ENCODE measurements at regions not wholly inside any gene's neighbourhood (a gene's known extent, or its start where the extent isn't known, plus 50 kb on each side); places are given as distances from the start of the nearest gene placed in this dataset.

- DNase-seq = no peak
- Mint-ChIP-seq H3K4me3 (no peak overlapping the region), H3K27me3 (no peaks in the 10 kb centered on the region), H3K36me3 (ENCODE audit: low read depth) (no peaks in the 10 kb centered on the region), H3K27ac (no peak overlapping the region), H3K4me1 (no peaks in the 10 kb centered on the region), H3K9me3 (no peaks in the 10 kb centered on the region)
- no peak for ATAC-seq (ENCODE audit: low read depth)
- ChIA-PET POLR2A (no interaction called here), CTCF (no interaction called here)
- intact Hi-C loops (cut with micrococcal nuclease) = no loop called here
- TF ChIP-seq CTCF (IDR thresholded peaks at IDR 0.05) = no peak
Measured at GRCh38 chr3:160092760-160093159, 104.1 kb downstream of the IL12A start.

GRCh38 chr3:160094562-160094961 is 105.9 kb downstream of the IL12A start:
- no peaks in the 10 kb centered on the region for H3K36me3 Mint-ChIP-seq (ENCODE audit: low read depth)
- TF ChIP-seq CTCF (IDR thresholded peaks at IDR 0.05) = no peak
- H3K27ac Mint-ChIP-seq = no peak overlapping the region
- H3K9me3 Mint-ChIP-seq = no peaks in the 10 kb centered on the region
- H3K4me3 Mint-ChIP-seq = no peak overlapping the region
- no peak for ATAC-seq (ENCODE audit: low read depth)
- intact Hi-C loops (cut with micrococcal nuclease) = no loop called here
- peaks cover 13% of the 10 kb centered on the region for H3K4me1 Mint-ChIP-seq
- ChIA-PET CTCF (no interaction called here), POLR2A (no interaction called here)
- H3K27me3 Mint-ChIP-seq = no peaks in the 10 kb centered on the region
- no peak for DNase-seq

- POLR2A ChIA-PET = no interaction called here
- Mint-ChIP-seq H3K27ac (no peak overlapping the region), H3K4me3 (no peak overlapping the region), H3K4me1 (peaks cover 19% of the 10 kb centered on the region), H3K36me3 (ENCODE audit: low read depth) (no peaks in the 10 kb centered on the region), H3K9me3 (no peaks in the 10 kb centered on the region), H3K27me3 (no peaks in the 10 kb centered on the region)
- no peak for TF ChIP-seq CTCF (IDR thresholded peaks at IDR 0.05)
- CTCF ChIA-PET = no interaction called here
- DNase-seq = no peak
- no peak for ATAC-seq (ENCODE audit: low read depth)
- intact Hi-C loops (cut with micrococcal nuclease) = no loop called here
Measured at GRCh38 chr3:160097478-160097877, 108.8 kb downstream of the IL12A start.

GRCh38 chr3:160098261-160098908 is 109.8 kb downstream of the IL12A start:
- Mint-ChIP-seq H3K4me3 (no peak overlapping the region), H3K27ac (no peak overlapping the region), H3K27me3 (no peaks in the 10 kb centered on the region), H3K9me3 (no peaks in the 10 kb centered on the region), H3K36me3 (ENCODE audit: low read depth) (no peaks in the 10 kb centered on the region), H3K4me1 (peaks cover 19% of the 10 kb centered on the region)
- ChIA-PET POLR2A (no interaction called here), CTCF (no interaction called here)
- no peak for DNase-seq
- no peak for TF ChIP-seq CTCF (IDR thresholded peaks at IDR 0.05)
- intact Hi-C loops (cut with micrococcal nuclease) = no loop called here
- no peak for ATAC-seq (ENCODE audit: low read depth)

- ChIA-PET POLR2A (no interaction called here), CTCF (no interaction called here)
- Mint-ChIP-seq H3K27me3 (no peaks in the 10 kb centered on the region), H3K4me3 (no peak overlapping the region), H3K27ac (no peak overlapping the region), H3K36me3 (ENCODE audit: low read depth) (no peaks in the 10 kb centered on the region), H3K9me3 (no peaks in the 10 kb centered on the region), H3K4me1 (peaks cover 19% of the 10 kb centered on the region)
- TF ChIP-seq CTCF (IDR thresholded peaks at IDR 0.05) = no peak
- intact Hi-C loops (cut with micrococcal nuclease) = no loop called here
- ATAC-seq (ENCODE audit: low read depth) = no peak
- DNase-seq = no peak
Measured at GRCh38 chr3:160098926-160099626, 110.4 kb downstream of the IL12A start.
